Lower leg skin (tissue), 3 donors: ENCODE measurements at regions not wholly inside any gene's neighbourhood (a gene's known extent, or its start where the extent isn't known, plus 50 kb on each side); places are given as distances from the start of the nearest gene placed in this dataset.

Source experiments
- POLR2A ChIP-seq, 2 donors: fragments of 450-650 bp; IDR thresholded peaks; one replicate each; pipeline ENCODE4 v1.6.1; 2016 to 2017; ENCODE audit warnings: antibody characterized with exemption in 2 of 2, mild to moderate bottlenecking in 1 of 2, moderate library complexity in 1 of 2
- TF ChIP-seq, protein P1 (sequence below), 3 donors: fragments of 450-650 bp; IDR thresholded peaks; one replicate each; pipeline ENCODE4 v1.5.1; 2016; ENCODE audit warnings: antibody characterized with exemption in 3 of 3, mild to moderate bottlenecking in 3 of 3, moderate library complexity in 2 of 3

- TF ChIP-seq POLR2A (IDR thresholded peaks at IDR 0.05) = no peak
- TF ChIP-seq, protein P1, sequence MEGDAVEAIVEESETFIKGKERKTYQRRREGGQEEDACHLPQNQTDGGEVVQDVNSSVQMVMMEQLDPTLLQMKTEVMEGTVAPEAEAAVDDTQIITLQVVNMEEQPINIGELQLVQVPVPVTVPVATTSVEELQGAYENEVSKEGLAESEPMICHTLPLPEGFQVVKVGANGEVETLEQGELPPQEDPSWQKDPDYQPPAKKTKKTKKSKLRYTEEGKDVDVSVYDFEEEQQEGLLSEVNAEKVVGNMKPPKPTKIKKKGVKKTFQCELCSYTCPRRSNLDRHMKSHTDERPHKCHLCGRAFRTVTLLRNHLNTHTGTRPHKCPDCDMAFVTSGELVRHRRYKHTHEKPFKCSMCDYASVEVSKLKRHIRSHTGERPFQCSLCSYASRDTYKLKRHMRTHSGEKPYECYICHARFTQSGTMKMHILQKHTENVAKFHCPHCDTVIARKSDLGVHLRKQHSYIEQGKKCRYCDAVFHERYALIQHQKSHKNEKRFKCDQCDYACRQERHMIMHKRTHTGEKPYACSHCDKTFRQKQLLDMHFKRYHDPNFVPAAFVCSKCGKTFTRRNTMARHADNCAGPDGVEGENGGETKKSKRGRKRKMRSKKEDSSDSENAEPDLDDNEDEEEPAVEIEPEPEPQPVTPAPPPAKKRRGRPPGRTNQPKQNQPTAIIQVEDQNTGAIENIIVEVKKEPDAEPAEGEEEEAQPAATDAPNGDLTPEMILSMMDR (IDR thresholded peaks at IDR 0.05) = no peak
These were observed 220.9 kb downstream of the GADD45G start for GRCh38 chr9:89825669-89826068.
